Jurkat, Clone E6-1 (cell line): ENCODE measurements at regions not wholly inside any gene's neighbourhood (a gene's known extent, or its start where the extent isn't known, plus 50 kb on each side); places are given as distances from the start of the nearest gene placed in this dataset.

Experiments used
- DNase-seq: peaks from one replicate; pipeline ENCODE4 v3.0.0-alpha.2; 2011; ENCODE audit warnings: low read depth, low spot score
- H3K4me3 ChIP-seq: 2 replicates; pipeline ENCODE4 v1.5.1; 2011; ENCODE audit warnings: mild to moderate bottlenecking, low read length, control low read depth, moderate library complexity

DNA sequence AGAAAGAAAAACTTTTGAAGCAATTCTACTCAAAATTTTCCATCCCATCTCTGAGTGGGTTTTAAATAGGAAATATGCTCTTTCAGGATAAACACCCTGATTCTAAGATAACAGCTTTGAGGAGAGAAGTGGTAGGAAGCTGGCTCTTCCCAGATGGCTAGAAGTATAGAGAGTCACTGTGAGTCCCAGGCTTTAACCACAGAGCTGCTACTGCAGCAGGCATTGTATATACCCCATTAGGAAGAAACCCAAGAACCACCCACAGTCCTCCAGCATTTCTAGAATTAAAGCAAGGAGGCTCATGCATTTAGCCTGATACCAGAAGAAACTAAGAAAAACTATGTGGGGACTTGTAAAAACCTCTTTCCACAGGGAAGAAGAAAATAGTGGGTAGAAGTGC is 1405.6 kb upstream of the TENM4 start:
- DNase-seq, result no peak
- H3K4me3 ChIP-seq, result no peak overlapping the region

DNA sequence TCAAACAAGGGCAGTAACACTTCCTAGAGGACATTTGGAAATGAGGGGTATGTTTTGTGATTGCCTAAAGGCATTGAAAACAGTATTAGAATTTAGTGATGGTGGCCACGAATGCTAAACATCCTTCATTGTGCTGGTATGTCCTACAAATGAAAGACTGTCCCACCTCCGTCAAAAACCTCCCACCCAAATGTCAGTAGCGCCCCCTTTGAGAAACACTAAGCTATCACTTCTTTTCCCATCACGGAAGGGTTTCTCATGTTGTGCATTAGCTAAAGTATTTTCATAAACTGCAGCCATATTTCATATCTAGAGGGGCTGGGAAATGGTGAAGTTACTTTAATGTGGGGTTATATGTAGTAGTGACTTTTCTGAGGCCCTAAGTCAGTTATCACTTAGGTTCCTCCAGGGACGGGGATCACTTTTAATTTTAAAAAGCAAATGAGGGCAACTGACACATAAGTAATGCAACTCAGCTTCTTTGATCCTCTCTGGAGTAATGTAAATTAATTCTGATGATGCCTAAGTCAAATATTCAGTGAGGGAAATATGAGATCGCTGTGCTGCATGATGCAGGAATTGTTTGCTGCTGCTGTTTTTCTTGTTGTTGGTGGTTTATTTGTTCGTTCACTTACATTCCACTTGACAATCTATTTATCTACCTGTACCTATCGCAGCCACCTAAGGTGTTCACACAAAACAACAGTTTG is 1403.4 kb upstream of the TENM4 start:
- no peak for DNase-seq
- no peak overlapping the region for H3K4me3 ChIP-seq

DNA sequence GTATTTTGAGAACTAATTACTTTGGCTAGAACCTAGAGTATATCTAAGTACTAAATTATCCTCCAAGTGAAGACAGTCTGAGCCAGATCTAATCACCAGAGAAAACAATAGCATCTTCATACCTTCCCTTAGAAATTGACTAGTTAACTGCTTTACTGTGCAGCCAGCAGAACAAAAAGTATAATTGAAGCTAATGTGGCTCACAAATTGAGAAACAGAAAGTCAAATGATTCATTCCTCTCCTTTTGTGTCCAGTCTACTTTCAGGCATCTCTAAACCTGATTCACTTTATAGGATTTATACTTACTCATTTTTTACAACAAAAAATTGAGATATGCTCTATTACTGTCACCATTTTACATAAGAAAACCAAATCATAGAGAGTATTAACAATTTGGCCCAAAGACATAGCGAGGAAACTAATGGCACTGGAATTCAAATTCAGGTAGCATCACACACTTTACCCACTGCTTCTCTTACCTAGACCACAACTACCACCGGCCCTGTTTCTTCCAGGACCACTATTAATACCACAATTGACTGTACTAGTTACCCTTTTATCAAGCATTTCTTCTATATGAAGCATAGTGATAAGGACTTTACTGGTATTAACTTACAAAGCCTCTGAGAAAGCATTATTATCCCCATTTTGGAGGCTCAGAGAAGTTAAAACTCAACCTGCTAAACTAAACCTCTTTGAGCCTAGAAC is 1402.6 kb upstream of the TENM4 start:
- no peak overlapping the region for H3K4me3 ChIP-seq

DNA sequence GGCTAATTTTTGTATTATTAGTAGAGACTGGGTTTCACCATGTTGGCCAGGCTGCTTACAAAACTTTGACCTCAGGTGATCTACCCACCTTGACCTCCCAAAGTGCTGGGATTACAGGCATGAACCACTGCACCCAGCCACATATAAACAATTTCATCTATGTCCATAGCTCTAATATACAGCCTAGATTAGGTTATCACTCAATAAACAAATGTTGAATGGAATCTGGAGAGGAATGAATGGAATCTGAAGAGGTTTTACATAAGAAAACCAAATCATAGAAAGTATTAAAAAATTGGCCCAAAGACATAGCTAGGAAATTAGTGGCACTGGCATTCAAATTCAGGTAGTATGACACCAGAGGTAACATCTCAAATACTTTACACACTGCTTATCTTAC is 1401.4 kb upstream of the TENM4 start:
- no peak overlapping the region for H3K4me3 ChIP-seq
- no peak for DNase-seq

More for the DNA sequence above, 1402.6 kb upstream of the TENM4 start:
- no peak for DNase-seq

GRCh38 chr11:80841675-80842074 is 1400.8 kb upstream of the TENM4 start:
- DNase-seq, result no peak

DNA sequence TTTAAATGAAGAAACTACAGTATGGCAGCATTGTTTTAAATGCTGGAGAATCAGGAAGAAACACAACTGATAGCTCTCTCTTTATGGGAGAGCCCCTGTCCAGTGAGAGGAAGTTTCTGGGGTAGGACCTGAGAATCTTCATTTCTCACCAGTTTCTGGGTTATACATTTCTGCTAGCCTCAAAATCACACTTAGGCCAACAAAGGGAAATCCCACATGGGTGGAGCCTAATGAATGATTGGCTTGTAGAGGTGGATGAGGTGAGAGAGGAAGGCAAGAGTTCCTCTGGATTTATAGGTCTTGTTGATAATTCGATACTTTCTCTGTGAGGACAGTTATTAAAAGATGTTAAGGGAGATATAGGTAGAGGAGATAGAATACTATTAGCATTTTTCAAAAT is 1397.3 kb upstream of the TENM4 start:
- no peak overlapping the region for H3K4me3 ChIP-seq
- no peak for DNase-seq

More at GRCh38 chr11:80841675-80842074, 1400.8 kb upstream of the TENM4 start:
- H3K4me3 ChIP-seq, result no peak overlapping the region

DNA sequence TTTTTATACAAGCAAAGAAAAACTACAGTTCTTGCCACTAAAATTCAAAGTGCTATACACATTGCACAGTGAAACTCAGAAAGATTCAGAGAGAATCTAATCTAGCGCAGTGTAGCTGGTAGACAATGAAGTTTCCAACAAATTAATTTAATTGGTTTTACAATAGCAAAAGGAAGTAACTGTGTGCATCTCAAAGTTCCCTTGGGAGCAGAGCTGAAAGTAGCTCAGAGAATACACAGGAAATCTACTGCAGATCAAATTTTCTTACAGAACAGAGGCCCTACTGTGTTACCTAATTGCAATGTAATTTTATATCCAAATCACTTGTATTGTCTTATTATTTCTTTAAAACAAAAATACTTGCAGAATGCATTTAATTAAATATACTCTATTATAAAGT is 1396.2 kb upstream of the TENM4 start:
- no peak overlapping the region for H3K4me3 ChIP-seq
- DNase-seq, result no peak

DNA sequence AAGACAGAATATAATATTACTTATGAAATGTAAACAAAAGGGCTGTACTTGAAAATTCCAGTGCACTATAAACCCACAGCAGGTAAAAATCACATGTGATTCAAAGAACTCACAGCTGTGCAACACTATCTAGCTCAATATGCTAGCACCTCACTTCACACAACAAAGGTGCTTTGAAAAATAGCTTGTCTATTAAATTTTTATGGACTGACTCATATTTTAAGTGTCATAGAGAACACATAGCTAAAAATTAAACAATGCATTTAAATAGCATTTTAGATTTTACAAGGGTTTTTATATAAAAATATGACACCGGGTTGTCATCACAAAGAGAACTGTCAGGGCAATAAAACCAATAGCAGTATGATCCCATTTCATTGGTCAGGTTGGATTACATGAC is 1390.5 kb upstream of the TENM4 start:
- DNase-seq, result no peak
- H3K4me3 ChIP-seq, result no peak overlapping the region

DNA sequence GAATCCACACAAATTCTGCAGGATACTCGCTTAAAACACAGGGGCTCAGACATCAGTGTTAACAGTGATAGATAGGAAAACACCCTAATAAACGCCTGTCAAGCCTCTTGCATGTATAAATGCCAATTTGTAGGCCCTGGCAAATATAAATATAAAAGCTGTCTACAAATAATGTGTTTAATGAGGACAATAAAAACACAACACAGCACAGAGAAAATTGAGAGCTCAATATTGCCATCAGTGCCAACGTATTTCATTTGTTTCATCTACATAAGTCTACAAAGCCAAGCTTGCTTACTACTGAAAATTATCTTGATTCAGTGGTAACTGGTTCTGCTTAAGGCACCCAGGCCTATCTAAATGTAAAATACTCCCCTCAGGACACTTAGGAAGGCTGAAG is 1387.0 kb upstream of the TENM4 start:
- H3K4me3 ChIP-seq, result no peak overlapping the region

GRCh38 chr11:80826808-80827207 is 1386.0 kb upstream of the TENM4 start:
- no peak overlapping the region for H3K4me3 ChIP-seq
- DNase-seq, result no peak

More for the DNA sequence above, 1387.0 kb upstream of the TENM4 start:
- DNase-seq, result no peak

DNA sequence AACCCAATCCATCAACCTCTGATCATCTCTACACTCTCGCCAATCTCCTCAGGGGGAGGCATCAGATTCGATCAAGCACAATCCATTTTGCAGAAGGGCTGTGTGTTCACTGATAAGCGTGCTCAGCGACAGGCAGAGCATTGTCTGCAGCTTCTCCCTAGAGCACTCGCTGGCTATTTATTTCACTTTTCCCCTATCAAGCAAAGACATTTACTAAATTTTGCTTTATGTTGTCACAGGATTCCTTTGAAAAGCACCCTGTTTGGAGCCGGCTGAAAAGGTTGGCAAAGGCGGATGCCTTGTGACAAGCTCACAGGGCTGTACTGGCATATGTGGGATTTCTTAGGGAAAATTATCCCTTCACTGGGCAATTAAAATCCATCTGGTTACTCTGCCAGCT is 1381.5 kb upstream of the TENM4 start:
- no peak for DNase-seq
- no peak overlapping the region for H3K4me3 ChIP-seq

DNA sequence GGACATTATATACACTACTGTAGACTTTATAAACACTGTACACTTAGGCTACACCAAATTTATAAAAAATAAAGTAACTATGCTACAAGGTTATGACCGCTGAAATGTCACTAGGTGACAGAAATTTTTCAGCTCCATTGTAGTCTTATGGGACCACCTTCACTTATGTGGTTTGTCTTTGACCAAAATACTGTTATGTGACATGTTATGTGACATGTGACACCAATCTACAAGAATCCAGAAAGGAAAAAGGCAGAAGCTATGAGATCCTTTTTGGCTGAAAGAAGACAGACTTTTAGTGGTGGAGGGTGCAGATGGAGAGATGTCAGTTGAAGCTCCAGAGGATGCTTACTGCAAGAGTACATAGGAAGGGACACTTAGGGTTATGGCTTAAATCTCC is 1378.4 kb upstream of the TENM4 start:
- DNase-seq, result no peak
- no peak overlapping the region for H3K4me3 ChIP-seq

- no peak for DNase-seq
- no peak overlapping the region for H3K4me3 ChIP-seq
Observed at GRCh38 chr11:80816966-80817365, 1376.1 kb upstream of the TENM4 start.

DNA sequence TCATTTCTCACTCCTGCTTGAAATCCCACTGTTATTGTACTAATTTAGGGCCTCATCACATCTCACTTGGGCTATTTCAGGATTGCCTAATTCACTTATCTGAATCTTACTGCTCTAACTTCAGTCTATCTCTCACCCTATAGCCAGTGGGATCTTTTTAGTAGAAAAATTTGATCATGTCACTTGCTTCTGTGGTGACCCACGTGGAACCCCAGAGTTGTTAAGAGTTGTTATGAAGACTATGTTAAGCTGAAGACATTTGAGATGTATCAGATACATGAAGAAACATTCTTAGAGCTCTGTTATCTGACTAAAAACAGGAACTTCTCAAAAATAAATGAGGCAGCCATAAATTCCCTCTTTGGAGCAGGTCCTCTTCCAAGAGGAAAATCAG is 1375.6 kb upstream of the TENM4 start:
- no peak for DNase-seq
- H3K4me3 ChIP-seq, result no peak overlapping the region

DNA sequence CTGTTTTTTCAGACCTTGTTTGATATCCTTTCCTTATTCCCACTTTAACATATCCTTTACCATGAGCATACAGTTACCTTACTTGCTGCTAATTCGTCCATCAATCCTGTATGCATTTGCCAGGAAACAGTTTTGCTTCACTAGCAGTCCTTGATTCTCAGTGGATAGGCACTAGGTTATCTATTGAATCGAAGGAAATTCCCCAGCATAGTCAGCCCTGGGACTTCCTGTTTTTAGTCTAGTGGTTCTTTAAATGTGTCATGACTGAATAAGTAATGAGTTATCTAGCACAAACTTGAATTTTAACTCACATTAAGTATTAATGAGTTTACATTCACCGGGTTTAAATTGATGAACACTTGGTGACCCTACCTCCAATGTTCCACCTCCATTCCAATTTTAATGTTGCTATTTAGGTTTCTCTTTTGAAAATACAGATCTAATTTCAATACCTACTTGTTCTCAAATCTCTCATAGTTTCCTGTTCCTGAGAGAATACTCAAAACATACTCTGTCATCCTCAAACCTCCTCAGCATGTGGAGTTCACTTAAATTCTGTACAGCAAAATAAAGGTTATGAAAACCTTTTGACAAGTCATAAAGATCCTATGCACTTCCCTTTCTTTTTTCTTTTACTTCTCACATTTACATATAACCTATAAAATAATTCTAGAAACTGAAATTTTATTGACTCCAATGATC is 1375.1 kb upstream of the TENM4 start:
- H3K4me3 ChIP-seq, result no peak overlapping the region
- no peak for DNase-seq

- no peak for DNase-seq
- no peak overlapping the region for H3K4me3 ChIP-seq
Observed at GRCh38 chr11:80814813-80815212, 1374.0 kb upstream of the TENM4 start.

DNA sequence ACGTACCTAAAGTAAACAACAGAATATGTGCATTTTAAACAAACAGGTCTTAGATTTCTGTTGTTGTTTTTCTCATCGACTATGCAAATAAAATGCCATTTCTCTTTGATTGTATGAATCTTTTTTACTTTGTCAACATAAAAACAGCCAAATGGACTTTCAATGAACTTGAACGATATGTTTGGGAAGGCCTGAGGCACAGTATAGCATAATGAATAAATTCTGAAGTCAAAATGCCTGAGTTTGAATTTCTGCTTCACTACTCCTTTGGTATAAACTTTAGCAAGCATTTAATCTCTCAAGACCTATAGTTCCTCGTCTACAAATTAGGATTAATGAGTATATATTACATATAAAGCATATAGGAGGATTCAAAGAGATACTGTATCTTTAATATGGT is 1369.9 kb upstream of the TENM4 start:
- no peak for DNase-seq
- H3K4me3 ChIP-seq, result no peak overlapping the region

DNA sequence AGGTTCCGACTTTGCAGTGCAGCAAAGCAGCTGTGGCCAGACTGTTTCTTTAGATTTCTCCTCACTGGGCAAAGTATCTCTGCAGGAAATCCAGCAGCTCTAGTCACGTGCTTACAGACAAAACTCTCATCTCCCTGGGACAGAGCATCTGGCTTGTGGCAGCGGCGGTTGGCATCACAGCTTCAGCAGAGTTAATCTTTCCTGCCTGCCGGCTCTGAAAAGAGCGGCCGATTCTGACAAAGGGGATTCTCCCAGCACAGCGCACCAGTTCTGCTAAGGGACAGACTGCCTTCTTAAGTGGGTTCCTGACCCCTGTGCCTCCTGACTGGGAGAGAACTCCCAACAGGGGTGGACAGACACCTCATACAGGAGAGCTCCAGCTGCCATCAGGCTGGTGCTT is 1357.3 kb upstream of the TENM4 start:
- DNase-seq, result no peak
- H3K4me3 ChIP-seq, result no peak overlapping the region

DNA sequence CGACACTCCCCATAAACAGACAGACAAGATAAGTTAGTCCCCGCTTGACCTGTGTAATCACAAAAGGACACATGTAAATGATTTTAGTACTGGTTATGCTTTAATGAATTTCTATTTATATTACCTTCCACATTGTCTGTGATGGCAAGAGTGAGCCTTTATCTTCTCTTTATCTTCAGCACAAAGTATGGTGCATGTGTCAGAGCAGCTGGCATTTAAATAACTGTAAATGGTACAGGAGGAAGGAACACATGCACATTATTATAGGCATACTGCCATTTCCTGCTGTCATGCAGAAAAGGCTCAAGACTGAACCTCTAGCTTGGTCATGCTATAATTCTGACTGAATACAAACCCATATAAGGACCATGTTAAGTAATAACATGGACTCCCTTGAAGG is 1342.7 kb upstream of the TENM4 start:
- no peak overlapping the region for H3K4me3 ChIP-seq

DNA sequence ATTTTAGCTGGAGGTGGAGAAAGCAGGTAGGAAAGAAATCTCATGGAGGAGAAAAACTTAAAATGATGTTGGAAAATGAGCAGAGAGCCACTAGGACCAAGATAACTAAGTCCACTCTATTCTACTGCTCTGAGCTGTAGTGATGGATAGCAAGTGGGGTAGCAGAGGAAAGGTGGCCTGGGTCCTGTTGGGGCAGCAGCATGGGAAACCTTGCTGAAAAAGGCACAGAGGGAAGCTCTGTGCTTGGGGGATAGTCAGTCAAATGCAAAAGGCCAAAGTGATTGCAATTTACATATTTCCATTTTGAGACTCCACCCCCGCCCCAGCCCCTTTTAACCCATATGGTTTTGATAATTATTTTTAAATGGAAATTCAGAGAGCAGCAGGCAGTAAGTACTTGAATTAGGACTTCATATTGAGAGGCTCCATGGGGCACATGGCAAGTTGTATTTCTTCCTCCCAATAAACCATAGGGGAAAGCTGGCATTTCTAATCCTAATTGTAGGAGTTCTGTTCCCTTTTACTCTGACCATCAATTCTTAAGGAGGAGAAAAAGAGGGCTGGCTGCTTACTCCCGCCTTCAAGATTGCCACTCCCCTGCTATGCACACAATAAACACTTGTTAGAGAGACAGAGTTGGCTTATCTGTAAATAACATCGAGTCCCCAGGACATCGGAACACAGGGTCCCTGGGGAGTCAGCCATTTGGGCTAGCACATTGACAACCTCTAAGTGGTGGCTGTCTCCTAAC is 1341.5 kb upstream of the TENM4 start:
- H3K4me3 ChIP-seq, result no peak overlapping the region
- no peak for DNase-seq

More for the DNA sequence above, 1342.7 kb upstream of the TENM4 start:
- DNase-seq, result no peak
